Astrocyte (in vitro differentiated cells and primary cell): ENCODE measurements at regions not wholly inside any gene's neighbourhood (a gene's known extent, or its start where the extent isn't known, plus 50 kb on each side); places are given as distances from the start of the nearest gene placed in this dataset.

Source experiments
- EZH2 ChIP-seq: IDR thresholded peaks from 2 replicates; pipeline ENCODE4 v1.6.1; 2012; ENCODE audit warnings: mild to moderate bottlenecking, low read length, inconsistent platforms; ENCODE audit not compliant: insufficient read depth
- TF ChIP-seq, protein P1 (sequence below): IDR thresholded peaks from 2 replicates; pipeline ENCODE4 v1.5.1; 2011; ENCODE audit warnings: low read depth, mild to moderate bottlenecking, inconsistent platforms, low read length, moderate library complexity; ENCODE audit not compliant: insufficient read depth

DNA sequence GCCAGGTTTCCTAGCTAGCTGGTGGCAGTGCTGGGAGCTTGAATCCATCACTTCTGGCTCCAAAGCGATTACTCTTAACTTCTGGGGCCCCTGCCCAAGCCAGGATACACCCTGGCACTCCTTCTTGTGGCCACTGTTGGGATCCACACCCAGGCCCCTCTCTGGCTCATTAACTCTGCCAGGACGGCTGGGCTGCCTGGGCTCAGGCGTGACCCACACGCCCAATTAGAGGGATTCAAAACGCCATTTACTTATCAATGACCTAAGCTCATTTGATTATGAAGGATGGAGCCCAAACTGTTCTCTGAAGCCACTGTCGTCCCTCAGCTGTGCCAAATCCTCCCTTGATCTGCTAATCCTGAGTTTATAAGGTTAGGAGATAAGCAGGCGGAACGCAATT is 79.7 kb upstream of the BRD7 start:
- TF ChIP-seq, protein P1, sequence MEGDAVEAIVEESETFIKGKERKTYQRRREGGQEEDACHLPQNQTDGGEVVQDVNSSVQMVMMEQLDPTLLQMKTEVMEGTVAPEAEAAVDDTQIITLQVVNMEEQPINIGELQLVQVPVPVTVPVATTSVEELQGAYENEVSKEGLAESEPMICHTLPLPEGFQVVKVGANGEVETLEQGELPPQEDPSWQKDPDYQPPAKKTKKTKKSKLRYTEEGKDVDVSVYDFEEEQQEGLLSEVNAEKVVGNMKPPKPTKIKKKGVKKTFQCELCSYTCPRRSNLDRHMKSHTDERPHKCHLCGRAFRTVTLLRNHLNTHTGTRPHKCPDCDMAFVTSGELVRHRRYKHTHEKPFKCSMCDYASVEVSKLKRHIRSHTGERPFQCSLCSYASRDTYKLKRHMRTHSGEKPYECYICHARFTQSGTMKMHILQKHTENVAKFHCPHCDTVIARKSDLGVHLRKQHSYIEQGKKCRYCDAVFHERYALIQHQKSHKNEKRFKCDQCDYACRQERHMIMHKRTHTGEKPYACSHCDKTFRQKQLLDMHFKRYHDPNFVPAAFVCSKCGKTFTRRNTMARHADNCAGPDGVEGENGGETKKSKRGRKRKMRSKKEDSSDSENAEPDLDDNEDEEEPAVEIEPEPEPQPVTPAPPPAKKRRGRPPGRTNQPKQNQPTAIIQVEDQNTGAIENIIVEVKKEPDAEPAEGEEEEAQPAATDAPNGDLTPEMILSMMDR: no peak
- no peak for TF ChIP-seq EZH2
